H9 (cell line): ENCODE measurements at regions not wholly inside any gene's neighbourhood (a gene's known extent, or its start where the extent isn't known, plus 50 kb on each side); places are given as distances from the start of the nearest gene placed in this dataset.

ENCODE experiments used
- DNase-seq: peaks from one replicate; pipeline ENCODE4 v3.0.0-alpha.2; 2017
- H2AFZ ChIP-seq: one replicate; pipeline ENCODE4 v1.6.1; 2013; ENCODE audit warnings: mild to moderate bottlenecking, low read length, control low read depth, moderate library complexity
- H2AK5ac ChIP-seq: 2 replicates; pipeline ENCODE4 v1.6.1; 2013; ENCODE audit warnings: low read length, control low read depth, mixed read lengths; ENCODE audit not compliant: insufficient read length
- H2BK120ac ChIP-seq: one replicate; pipeline ENCODE4 v1.6.1; 2013; ENCODE audit warnings: low read depth, mild to moderate bottlenecking, low read length, control low read depth, inconsistent platforms; ENCODE audit not compliant: poor library complexity, severe bottlenecking
- H2BK12ac ChIP-seq: 2 replicates; pipeline ENCODE4 v1.6.1; 2013; ENCODE audit warnings: low read length, control low read depth, mixed read lengths, low read depth; ENCODE audit not compliant: insufficient read length
- H2BK15ac ChIP-seq: 2 replicates; pipeline ENCODE4 v1.6.1; 2013; ENCODE audit warnings: low read depth, low read length, control low read depth
- H2BK20ac ChIP-seq: one replicate; pipeline ENCODE4 v1.6.1; 2013; ENCODE audit warnings: low read depth, mild to moderate bottlenecking, low read length, control low read depth, inconsistent platforms; ENCODE audit not compliant: poor library complexity, severe bottlenecking
- H2BK5ac ChIP-seq: 2 replicates; pipeline ENCODE4 v1.6.1; 2013; ENCODE audit warnings: low read length, control low read depth, mixed read lengths; ENCODE audit not compliant: insufficient read length
- H3K14ac ChIP-seq: 2 replicates; pipeline ENCODE4 v1.6.1; 2013; ENCODE audit warnings: low read length, control low read depth; ENCODE audit not compliant: insufficient read depth
- H3K18ac ChIP-seq: 2 replicates; pipeline ENCODE4 v1.6.1; 2013; ENCODE audit warnings: low read depth, mild to moderate bottlenecking, mixed read lengths, low read length, control low read depth; ENCODE audit not compliant: insufficient read length
- H3K23ac ChIP-seq: 2 replicates; pipeline ENCODE4 v1.6.1; 2013; ENCODE audit warnings: low read length, control low read depth, mixed read lengths, low read depth; ENCODE audit not compliant: insufficient read length
- H3K23me2 ChIP-seq: 2 replicates; pipeline ENCODE4 v1.6.1; 2013; ENCODE audit warnings: low read depth, mild to moderate bottlenecking, mixed read lengths, low read length, control low read depth; ENCODE audit not compliant: insufficient read length, poor library complexity, severe bottlenecking
- H3K27ac ChIP-seq: 2 replicates; pipeline ENCODE4 v1.5.1; 2013; ENCODE audit warnings: low read length, control low read depth, mixed read lengths, low read depth; ENCODE audit not compliant: insufficient read length
- H3K27me3 ChIP-seq: 2 replicates; pipeline ENCODE4 v1.6.1; 2013; ENCODE audit warnings: low read length, control low read depth, inconsistent platforms; ENCODE audit not compliant: insufficient read depth
- H3K4ac ChIP-seq: 2 replicates; pipeline ENCODE4 v1.6.1; 2013; ENCODE audit warnings: low read depth, mild to moderate bottlenecking, control low read depth, inconsistent platforms, low read length, moderate library complexity
- H3K4me1 ChIP-seq: 2 replicates; pipeline ENCODE4 v1.6.1; 2013; ENCODE audit warnings: low read length, control low read depth, inconsistent platforms; ENCODE audit not compliant: insufficient read depth
- H3K4me2 ChIP-seq: 2 replicates; pipeline ENCODE4 v1.6.1; 2013; ENCODE audit warnings: low read length, control low read depth, mixed read lengths; ENCODE audit not compliant: insufficient read length, insufficient read depth
- H3K56ac ChIP-seq: 2 replicates; pipeline ENCODE4 v1.6.1; 2013; ENCODE audit warnings: low read depth, mild to moderate bottlenecking, mixed read lengths, low read length, control low read depth; ENCODE audit not compliant: insufficient read length
- H3K79me1 ChIP-seq: 2 replicates; pipeline ENCODE4 v1.6.1; 2013; ENCODE audit warnings: low read depth, mild to moderate bottlenecking, moderate library complexity, low read length, control low read depth, inconsistent platforms; ENCODE audit not compliant: insufficient read depth, poor library complexity, severe bottlenecking
- H3K79me2 ChIP-seq: 2 replicates; pipeline ENCODE4 v1.6.1; 2013; ENCODE audit warnings: low read length, control low read depth, inconsistent platforms; ENCODE audit not compliant: insufficient read depth
- H3K9ac ChIP-seq: 2 replicates; pipeline ENCODE4 v1.6.1; 2013; ENCODE audit warnings: low read length, control low read depth, mixed read lengths; ENCODE audit not compliant: insufficient read length; ENCODE audit errors: extremely low read depth
- H3K9me3 ChIP-seq: one replicate; pipeline ENCODE4 v1.6.1; 2013; ENCODE audit warnings: low read depth, low read length, inconsistent platforms; ENCODE audit not compliant: control insufficient read depth
- H3T11ph ChIP-seq: one replicate; pipeline ENCODE4 v1.6.1; 2013; ENCODE audit warnings: mild to moderate bottlenecking, low read length, control low read depth, inconsistent platforms
- H4K20me1 ChIP-seq: one replicate; pipeline ENCODE4 v1.6.1; 2013; ENCODE audit not compliant: control insufficient read depth, insufficient read length, insufficient read depth
- H4K5ac ChIP-seq: 2 replicates; pipeline ENCODE4 v1.6.1; 2013; ENCODE audit warnings: low read depth, mild to moderate bottlenecking, mixed read lengths, low read length, control low read depth; ENCODE audit not compliant: insufficient read length
- H4K8ac ChIP-seq: replicated peaks from 2 replicates; pipeline ENCODE4 v1.6.1; 2013; ENCODE audit warnings: low read length, control low read depth, mixed read lengths, low read depth; ENCODE audit not compliant: insufficient read length
- H4K91ac ChIP-seq: 2 replicates; pipeline ENCODE4 v1.6.1; 2013; ENCODE audit warnings: low read depth, mild to moderate bottlenecking, moderate library complexity, mixed read lengths, low read length, control low read depth; ENCODE audit not compliant: insufficient read length
- H3K27ac Mint-ChIP-seq, 3 experiments: 2 replicates in 2 of 3; 3 replicates in 1 of 3; pipeline ENCODE4 v1.8.0; 2020 to 2021; ENCODE audit warnings: mixed read lengths in 3 of 3, mild to moderate bottlenecking in 1 of 3, moderate library complexity in 1 of 3
- H3K27me3 Mint-ChIP-seq: 2 replicates; pipeline ENCODE4 v1.8.0; 2021; ENCODE audit warnings: low read depth, mild to moderate bottlenecking, moderate library complexity, mixed read lengths
- H3K36me3 Mint-ChIP-seq, 3 experiments: 2 replicates in 2 of 3; 3 replicates in 1 of 3; pipeline ENCODE4 v1.8.0; 2020 to 2021; ENCODE audit warnings: low read depth in 3 of 3, mixed read lengths in 3 of 3; ENCODE audit not compliant: insufficient read depth in 1 of 3
- H3K4me1 Mint-ChIP-seq, 2 experiments: 2 replicates each; pipeline ENCODE4 v1.8.0; 2020; ENCODE audit warnings: mixed read lengths in 2 of 2
- H3K4me3 Mint-ChIP-seq, 2 experiments: 2 replicates in 1 of 2; 3 replicates in 1 of 2; pipeline ENCODE4 v1.8.0; 2020 to 2021; ENCODE audit warnings: mild to moderate bottlenecking in 2 of 2, mixed read lengths in 2 of 2, moderate library complexity in 1 of 2
- H3K9me3 Mint-ChIP-seq, 2 experiments: 2 replicates in 1 of 2; 3 replicates in 1 of 2; pipeline ENCODE4 v1.8.0; 2020; ENCODE audit warnings: mild to moderate bottlenecking in 2 of 2, mixed read lengths in 2 of 2, moderate library complexity in 1 of 2
- CTCF ChIP-seq: fragments of 200-600 bp; sonication (generic); conservative IDR thresholded peaks from 3 replicates; pipeline ENCODE4 v1.8.0; 2021; ENCODE audit warnings: antibody characterized with exemption, mild to moderate bottlenecking
- WGBS: extraction: QIAGEN DNeasy Blood & Tissue Kit; methylation state at CpG from one replicate; pipeline ENCODE4 v1.1.7; 2013; ENCODE audit warnings: missing lambda C conversion rate, low lambda C conversion rate, mixed read lengths; ENCODE audit not compliant: insufficient read length; ENCODE audit errors: extremely low coverage; 5-methylcytosine and 5-hydroxymethylcytosine counted together

GRCh38 chr3:64380546-64380945 lies 155.3 kb upstream of the PRICKLE2 start:
- H3K9me3 ChIP-seq: no peaks in the 10 kb centered on the region
- no peak overlapping the region for H3K23ac ChIP-seq
- no peak overlapping the region for H3K4me2 ChIP-seq
- no peak for TF ChIP-seq CTCF
- H3K27ac ChIP-seq: no peak overlapping the region
- H2AK5ac ChIP-seq: no peak overlapping the region
- Mint-ChIP-seq H3K36me3 (no peaks in the 10 kb centered on the region; a peak in 1 of 7 replicates), H3K9me3 (peaks cover 0 to 6% of the 10 kb centered on the region in 2 experiments; a peak in 3 of 5 replicates), H3K4me3 (no peak overlapping the region), H3K4me1 (peaks cover 4 to 5% of the 10 kb centered on the region in 2 experiments; a peak in 2 of 4 replicates), H3K27ac (no peak overlapping the region), H3K27me3 (peaks cover 14% of the 10 kb centered on the region)
- H3K79me2 ChIP-seq: no peaks in the 10 kb centered on the region
- no peak overlapping the region for H3K14ac ChIP-seq
- no peak overlapping the region for H4K5ac ChIP-seq
- no peak overlapping the region for H3K56ac ChIP-seq
- H4K20me1 ChIP-seq: no peaks in the 10 kb centered on the region
- WGBS: no CpG with 5 or more reads among the region's 1 CpG
- no peak overlapping the region for H2BK5ac ChIP-seq
- H3K18ac ChIP-seq: no peak overlapping the region
- no peak overlapping the region for H2BK120ac ChIP-seq
- no peak overlapping the region for H4K91ac ChIP-seq
- H3K23me2 ChIP-seq: no peaks in the 10 kb centered on the region
- H4K8ac ChIP-seq: no peak overlapping the region
- H3K4ac ChIP-seq: no peak overlapping the region
- no peak overlapping the region for H2BK15ac ChIP-seq
- H3K4me1 ChIP-seq: no peaks in the 10 kb centered on the region
- H2BK20ac ChIP-seq: no peak overlapping the region
- no peak overlapping the region for H2AFZ ChIP-seq
- no peak overlapping the region for H3T11ph ChIP-seq
- H3K9ac ChIP-seq: no peak overlapping the region
- no peaks in the 10 kb centered on the region for H3K27me3 ChIP-seq
- H2BK12ac ChIP-seq: no peak overlapping the region
- DNase-seq: no peak
- H3K79me1 ChIP-seq: no peaks in the 10 kb centered on the region
